H1 (cell line): ENCODE measurements at regions not wholly inside any gene's neighbourhood (a gene's known extent, or its start where the extent isn't known, plus 50 kb on each side); places are given as distances from the start of the nearest gene placed in this dataset.

Experiments used
- CTCF ChIA-PET: fragments of 300-600 bp; sonication (Branson Sonifier 250); formaldehyde crosslinking; loops from one replicate; lab custom pipeline; 2021; ENCODE audit not compliant: partially characterized antibody; lab: Charles Lee
- POLR2A ChIA-PET: fragments of 300-600 bp; sonication (Branson Sonifier 250); formaldehyde crosslinking; loops from one replicate; lab custom pipeline; 2021; ENCODE audit warnings: inconsistent platforms; ENCODE audit not compliant: partially characterized antibody; lab: Charles Lee
- DNase-seq, 2 experiments: peaks; one replicate each; pipeline versions ENCODE4 v3.0.0 to v3.0.0-alpha.2; 2010 to 2022; ENCODE audit warnings: low spot score in 2 of 2, low read depth in 1 of 2, mixed read lengths in 1 of 2
- FAIRE-seq: peaks from 2 replicates; lab custom pipeline; 2011; peaks lifted over from hg19 to GRCh38; lab: Jason Lieb, UNC
- H2AFZ ChIP-seq: 2 replicates; pipeline ENCODE4 v1.8.1; 2012; ENCODE audit warnings: low read length, inconsistent platforms
- H2AK5ac ChIP-seq: 2 replicates; pipeline ENCODE4 v1.6.1; 2013; ENCODE audit warnings: low read depth, low read length
- H2BK120ac ChIP-seq: replicated peaks from 2 replicates; pipeline ENCODE3; 2013; ENCODE audit warnings: low read depth, low read length, inconsistent platforms
- H2BK12ac ChIP-seq: 2 replicates; pipeline ENCODE4 v1.6.1; 2013; ENCODE audit warnings: low read depth, low read length
- H2BK15ac ChIP-seq: 2 replicates; pipeline ENCODE4 v1.6.1; 2013; ENCODE audit warnings: low read length
- H2BK20ac ChIP-seq: 2 replicates; pipeline ENCODE4 v1.6.1; 2013; ENCODE audit warnings: low read length
- H2BK5ac ChIP-seq: 2 replicates; pipeline ENCODE4 v1.6.1; 2013; ENCODE audit warnings: low read depth, low read length
- H3K14ac ChIP-seq: 2 replicates; pipeline ENCODE4 v1.6.1; 2013; ENCODE audit warnings: inconsistent platforms; ENCODE audit not compliant: insufficient read length
- H3K18ac ChIP-seq: 2 replicates; pipeline ENCODE4 v1.6.1; 2013; ENCODE audit warnings: low read length; ENCODE audit errors: extremely low read depth
- H3K23ac ChIP-seq: 2 replicates; pipeline ENCODE4 v1.6.1; 2013; ENCODE audit warnings: inconsistent platforms; ENCODE audit not compliant: insufficient read length
- H3K23me2 ChIP-seq: 2 replicates; pipeline ENCODE4 v1.6.1; 2013; ENCODE audit warnings: low read depth, low read length
- H3K27ac ChIP-seq: 2 replicates; pipeline ENCODE4 v1.6.1; 2011; ENCODE audit warnings: low read depth, low read length, inconsistent platforms
- H3K27me3 ChIP-seq, 4 experiments: replicated peaks in 1 of 4; 1 replicate in 1 of 4; 2 replicates in 3 of 4; pipeline versions ENCODE4 v1.6.1 to v1.8.1; 2011 to 2013; ENCODE audit warnings: low read length in 3 of 4, mild to moderate bottlenecking in 3 of 4, inconsistent platforms in 2 of 4, mixed read lengths in 2 of 4, moderate library complexity in 1 of 4; ENCODE audit not compliant: control insufficient read depth in 3 of 4, insufficient read depth in 3 of 4; ENCODE audit errors: extremely low read depth in 1 of 4
- H3K36me3 ChIP-seq, 4 experiments: 2 replicates each; pipeline versions ENCODE4 v1.6.1 to v1.8.1; 2011 to 2013; ENCODE audit warnings: mild to moderate bottlenecking in 4 of 4, low read length in 3 of 4, moderate library complexity in 2 of 4, control low read depth in 1 of 4, inconsistent platforms in 1 of 4; ENCODE audit not compliant: insufficient read depth in 4 of 4, control insufficient read depth in 2 of 4
- H3K4ac ChIP-seq: replicated peaks from 2 replicates; pipeline ENCODE3; 2013; ENCODE audit warnings: low read length, low read depth, mixed read lengths, inconsistent platforms; ENCODE audit not compliant: insufficient read length
- H3K4me1 ChIP-seq, 4 experiments: replicated peaks in 1 of 4; 1 replicate in 1 of 4; 2 replicates in 3 of 4; pipeline versions ENCODE4 v1.6.1 to v1.8.1; 2011 to 2013; ENCODE audit warnings: low read length in 3 of 4, inconsistent platforms in 2 of 4, mixed read lengths in 1 of 4; ENCODE audit not compliant: insufficient read depth in 4 of 4, control insufficient read depth in 3 of 4
- H3K4me2 ChIP-seq, 2 experiments: 2 replicates each; pipeline versions ENCODE4 v1.6.1 to v1.8.1; 2011 to 2013; ENCODE audit warnings: low read depth in 2 of 2, low read length in 2 of 2, control low read depth in 1 of 2, inconsistent platforms in 1 of 2, mild to moderate bottlenecking in 1 of 2; ENCODE audit not compliant: insufficient read depth in 1 of 2
- H3K4me3 ChIP-seq, 4 experiments: fragments of 200-600, 300-600 bp in 1 of 4; sonication (generic), shearing (Covaris generic), sonication (Bioruptor Twin) in 1 of 4; 2 replicates each; pipeline versions ENCODE4 v1.5.1 to v1.8.1; 2011 to 2016; ENCODE audit warnings: low read length in 4 of 4, low read depth in 3 of 4, control low read depth in 2 of 4, inconsistent platforms in 2 of 4, mild to moderate bottlenecking in 2 of 4, mixed read lengths in 1 of 4, moderate library complexity in 1 of 4; ENCODE audit not compliant: insufficient read depth in 2 of 4; ENCODE audit errors: extremely low read depth in 1 of 4
- H3K56ac ChIP-seq: replicated peaks from 2 replicates; pipeline ENCODE3; 2013; ENCODE audit warnings: low read depth, mild to moderate bottlenecking, mixed read lengths, low read length, inconsistent platforms; ENCODE audit not compliant: insufficient read length
- H3K79me1 ChIP-seq: 2 replicates; pipeline ENCODE4 v1.6.1; 2013; ENCODE audit warnings: low read depth, low read length, control low read depth
- H3K79me2 ChIP-seq, 2 experiments: 2 replicates each; pipeline versions ENCODE4 v1.6.1 to v1.8.1; 2012 to 2013; ENCODE audit warnings: low read length in 2 of 2, mild to moderate bottlenecking in 2 of 2, inconsistent platforms in 1 of 2; ENCODE audit not compliant: insufficient read depth in 2 of 2, control insufficient read depth in 1 of 2
- H3K9ac ChIP-seq, 4 experiments: replicated peaks in 1 of 4; 1 replicate in 1 of 4; 2 replicates in 3 of 4; pipeline versions ENCODE4 v1.6.1 to v1.8.1; 2011 to 2013; ENCODE audit warnings: low read depth in 3 of 4, low read length in 3 of 4, control low read depth in 2 of 4, mild to moderate bottlenecking in 2 of 4, moderate library complexity in 2 of 4, inconsistent platforms in 1 of 4; ENCODE audit errors: extremely low read depth in 1 of 4
- H3K9me3 ChIP-seq, 2 experiments: 2 replicates each; pipeline versions ENCODE4 v1.6.1 to v1.8.1; 2012 to 2013; ENCODE audit warnings: mild to moderate bottlenecking in 2 of 2, moderate library complexity in 2 of 2, control low read depth in 1 of 2, inconsistent platforms in 1 of 2, low read depth in 1 of 2, low read length in 1 of 2, mixed read lengths in 1 of 2; ENCODE audit not compliant: insufficient read depth in 2 of 2
- H4K20me1 ChIP-seq, 2 experiments: replicated peaks in 1 of 2; 2 replicates each; pipeline versions ENCODE3 to v1.8.1; 2011 to 2013; ENCODE audit warnings: inconsistent platforms in 2 of 2, low read length in 2 of 2, mild to moderate bottlenecking in 1 of 2; ENCODE audit not compliant: insufficient read depth in 2 of 2, control insufficient read depth in 1 of 2
- H4K5ac ChIP-seq: 2 replicates; pipeline ENCODE4 v1.6.1; 2013; ENCODE audit warnings: low read length, low read depth, mixed read lengths, inconsistent platforms; ENCODE audit not compliant: insufficient read length
- H4K8ac ChIP-seq: 2 replicates; pipeline ENCODE4 v1.8.0; 2013; ENCODE audit warnings: mild to moderate bottlenecking, moderate library complexity, low read length, inconsistent platforms; ENCODE audit not compliant: insufficient read depth; ENCODE audit errors: extremely low read depth
- H4K91ac ChIP-seq: replicated peaks from 2 replicates; pipeline ENCODE3; 2013; ENCODE audit warnings: low read length, mixed read lengths, inconsistent platforms; ENCODE audit not compliant: insufficient read length
- CBX8 ChIP-seq: fragments of 300-800, 300-1000 bp; sonication (generic); IDR thresholded peaks from 2 replicates; pipeline ENCODE4 v1.7.1; 2016; ENCODE audit warnings: low read depth, low read length, borderline replicate concordance
- CHD1 ChIP-seq: IDR thresholded peaks from 2 replicates; pipeline ENCODE4 v1.6.1; 2012; ENCODE audit warnings: low read depth, low read length, improper control_type of control experiment
- CREB1 ChIP-seq: IDR thresholded peaks from 2 replicates; pipeline ENCODE4 v1.6.1; 2012; ENCODE audit warnings: inconsistent platforms
- CTCF ChIP-seq, 3 experiments: IDR thresholded peaks; 1 replicate in 2 of 3; 2 replicates in 1 of 3; pipeline versions ENCODE4 v1.5.1 to v1.6.1; 2011; ENCODE audit warnings: low read length in 3 of 3, mild to moderate bottlenecking in 3 of 3, inconsistent platforms in 2 of 3, low read depth in 1 of 3, moderate library complexity in 1 of 3; ENCODE audit not compliant: insufficient read depth in 1 of 3; ENCODE audit errors: control extremely low read depth in 1 of 3
- KDM4A ChIP-seq: IDR thresholded peaks from one replicate; pipeline ENCODE4 v1.7.1; 2012; ENCODE audit warnings: low read depth, mild to moderate bottlenecking, moderate library complexity, low read length, inconsistent platforms; ENCODE audit not compliant: severe bottlenecking
- NANOG ChIP-seq: IDR thresholded peaks from 2 replicates; pipeline ENCODE4 v1.6.1; 2011; ENCODE audit warnings: low read length, low read depth, mild to moderate bottlenecking, inconsistent platforms; ENCODE audit not compliant: insufficient read depth, poor library complexity, severe bottlenecking
- POLR2A ChIP-seq, 2 experiments: IDR thresholded peaks; 1 replicate in 1 of 2; 2 replicates in 1 of 2; pipeline ENCODE4 v1.6.1; 2011; ENCODE audit warnings: low read depth in 2 of 2, low read length in 2 of 2, mild to moderate bottlenecking in 2 of 2; ENCODE audit errors: control extremely low read depth in 1 of 2
- POU5F1 ChIP-seq: IDR thresholded peaks from 2 replicates; pipeline ENCODE4 v1.6.1; 2011; ENCODE audit warnings: low read depth, mild to moderate bottlenecking, low read length, moderate library complexity
- SIN3A ChIP-seq, 2 experiments: IDR thresholded peaks in 1 of 2; conservative IDR thresholded peaks in 1 of 2; 2 replicates each; pipeline ENCODE4 v1.6.1; 2011 to 2012; ENCODE audit warnings: low read length in 2 of 2, improper control_type of control experiment in 1 of 2, low read depth in 1 of 2, mild to moderate bottlenecking in 1 of 2
- SIX5 ChIP-seq: IDR thresholded peaks from 2 replicates; pipeline ENCODE4 v1.6.1; 2011; ENCODE audit warnings: mild to moderate bottlenecking, low read depth, low read length
- SP4 ChIP-seq: IDR thresholded peaks from 2 replicates; pipeline ENCODE4 v1.6.1; 2012; ENCODE audit warnings: low read length, inconsistent platforms
- TBP ChIP-seq: IDR thresholded peaks from 2 replicates; pipeline ENCODE4 v1.6.1; 2011; ENCODE audit warnings: low read depth, low read length, improper control_type of control experiment
- YY1 ChIP-seq: IDR thresholded peaks from 2 replicates; pipeline ENCODE4 v1.6.1; 2011; ENCODE audit warnings: low read depth, mild to moderate bottlenecking, low read length
- WGBS, 2 experiments: shearing (Covaris generic) in 1 of 2; methylation state at CpG; one replicate each; pipeline versions ENCODE4 v1.1.6 to v1.1.7; 2013 to 2015; ENCODE audit warnings: low lambda C conversion rate in 2 of 2, mixed read lengths in 2 of 2, inconsistent platforms in 1 of 2, low coverage in 1 of 2, missing lambda C conversion rate in 1 of 2; ENCODE audit not compliant: insufficient replicate concordance in 2 of 2, insufficient coverage in 1 of 2, insufficient read length in 1 of 2; ENCODE audit errors: extremely low coverage in 1 of 2, missing lambda C conversion rate in 1 of 2; 5-methylcytosine and 5-hydroxymethylcytosine counted together

DNA sequence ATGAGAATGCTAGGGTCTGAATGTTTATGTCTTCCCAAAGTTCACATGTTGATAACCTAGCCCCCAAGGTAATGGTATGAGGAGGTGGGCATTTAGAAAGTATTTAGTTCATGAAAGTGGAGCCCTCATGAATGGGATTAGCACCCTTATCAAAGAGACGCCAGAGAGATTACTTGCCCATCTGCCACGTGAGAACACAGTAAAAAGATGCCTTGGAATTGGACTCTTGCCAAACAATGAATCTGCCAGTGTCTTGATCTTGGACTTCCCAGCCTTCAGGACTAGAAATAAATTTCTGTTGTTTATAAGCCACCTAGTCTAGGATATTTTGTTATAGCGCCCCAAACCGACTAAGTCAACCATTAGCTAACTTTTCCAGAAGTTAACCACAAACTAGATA lies 92.0 kb upstream of the SLC38A4 start:
- Histone ChIP-seq H2BK12ac (no peak overlapping the region), H3K4me1 (no peaks in the 10 kb centered on the region), H2BK15ac (no peak overlapping the region), H3K18ac (no peak overlapping the region), H2AK5ac (no peak overlapping the region), H2AFZ (no peak overlapping the region), H3K79me1 (no peaks in the 10 kb centered on the region), H3K4me2 (no peak overlapping the region), H3K14ac (no peak overlapping the region), H3K4me3 (no peak overlapping the region), H3K56ac (no peak overlapping the region), H3K23me2 (no peaks in the 10 kb centered on the region), H2BK20ac (no peak overlapping the region), H3K27me3 (no peaks in the 10 kb centered on the region), H3K27ac (no peak overlapping the region), H3K36me3 (no peaks in the 10 kb centered on the region), H4K5ac (no peak overlapping the region), H2BK120ac (no peak overlapping the region), H4K8ac (no peak overlapping the region), H4K91ac (no peak overlapping the region), H2BK5ac (no peak overlapping the region), H4K20me1 (no peaks in the 10 kb centered on the region), H3K23ac (no peak overlapping the region), H3K9ac (no peak overlapping the region), H3K79me2 (no peaks in the 10 kb centered on the region), H3K9me3 (no peaks in the 10 kb centered on the region), H3K4ac (no peak overlapping the region)
- CTCF ChIA-PET, result no interaction called here
- FAIRE-seq, result no peak
- DNase-seq, result no peak
- 93% methylated on average over 4 of the region's 4 CpGs; no CpG with 5 or more reads in 1 of the 2 experiments for WGBS, 2 experiments
- POLR2A ChIA-PET, result no interaction called here
- TF ChIP-seq SIX5, result no peak
- no peak for TF ChIP-seq YY1
- no peak for TF ChIP-seq NANOG
- no peak for TF ChIP-seq CBX8
- no peak for TF ChIP-seq TBP
- no peak for TF ChIP-seq CTCF (IDR thresholded peaks at IDR 0.05; ENCODE audit: control extremely low read depth in 1 of 3, insufficient read depth in 1 of 3, low read depth in 1 of 3, low read length in 3 of 3)
- TF ChIP-seq POU5F1, result no peak
- TF ChIP-seq CREB1, result no peak
- no peak for TF ChIP-seq POLR2A (IDR thresholded peaks at IDR 0.05; ENCODE audit: control extremely low read depth in 1 of 2, low read depth in 2 of 2, low read length in 2 of 2)
- no peak for TF ChIP-seq SP4
- no peak for TF ChIP-seq SIN3A (conservative IDR thresholded peaks at IDR 0.05 in 1 of 2, IDR thresholded peaks at IDR 0.05 in 1 of 2; ENCODE audit: low read depth in 1 of 2, low read length in 2 of 2)
- TF ChIP-seq CHD1, result no peak
- TF ChIP-seq KDM4A, result no peak
